OCI-LY3 (cell line): ENCODE measurements at regions not wholly inside any gene's neighbourhood (a gene's known extent, or its start where the extent isn't known, plus 50 kb on each side); places are given as distances from the start of the nearest gene placed in this dataset.

Experiments used
- EZH2phosphoT487 ChIP-seq: fragments of 200-600 bp; shearing (Covaris generic); IDR thresholded peaks from 2 replicates; pipeline ENCODE4 v1.6.1; 2018; ENCODE audit warnings: antibody characterized with exemption, mixed run types, low read depth
- TF ChIP-seq, protein P1 (sequence below): fragments of 200-600, 300-600 bp; sonication (generic); IDR thresholded peaks from 2 replicates; pipeline ENCODE4 v1.5.1; 2014; ENCODE audit warnings: antibody characterized with exemption, low read length, low read depth

DNA sequence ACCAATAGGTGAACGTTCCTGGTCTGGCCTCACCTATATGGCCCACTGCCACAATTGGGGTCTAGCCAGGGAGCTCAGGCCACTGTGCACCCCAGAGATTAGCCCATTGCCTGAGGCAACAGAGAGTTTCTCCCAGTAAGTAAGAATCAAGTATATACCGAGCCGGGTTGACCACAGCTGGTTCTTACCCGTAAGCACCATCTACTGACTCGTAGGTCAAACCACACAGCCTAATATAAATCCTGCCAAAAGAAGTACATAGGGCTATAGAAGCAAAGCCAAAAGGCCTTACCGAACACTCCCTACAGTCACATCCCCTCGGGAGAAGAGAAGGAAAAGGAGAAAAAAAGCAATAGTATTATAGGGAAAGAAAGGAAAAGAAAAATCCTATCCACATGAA lies 463.6 kb upstream of the GJE1 start:
- TF ChIP-seq, protein P1, sequence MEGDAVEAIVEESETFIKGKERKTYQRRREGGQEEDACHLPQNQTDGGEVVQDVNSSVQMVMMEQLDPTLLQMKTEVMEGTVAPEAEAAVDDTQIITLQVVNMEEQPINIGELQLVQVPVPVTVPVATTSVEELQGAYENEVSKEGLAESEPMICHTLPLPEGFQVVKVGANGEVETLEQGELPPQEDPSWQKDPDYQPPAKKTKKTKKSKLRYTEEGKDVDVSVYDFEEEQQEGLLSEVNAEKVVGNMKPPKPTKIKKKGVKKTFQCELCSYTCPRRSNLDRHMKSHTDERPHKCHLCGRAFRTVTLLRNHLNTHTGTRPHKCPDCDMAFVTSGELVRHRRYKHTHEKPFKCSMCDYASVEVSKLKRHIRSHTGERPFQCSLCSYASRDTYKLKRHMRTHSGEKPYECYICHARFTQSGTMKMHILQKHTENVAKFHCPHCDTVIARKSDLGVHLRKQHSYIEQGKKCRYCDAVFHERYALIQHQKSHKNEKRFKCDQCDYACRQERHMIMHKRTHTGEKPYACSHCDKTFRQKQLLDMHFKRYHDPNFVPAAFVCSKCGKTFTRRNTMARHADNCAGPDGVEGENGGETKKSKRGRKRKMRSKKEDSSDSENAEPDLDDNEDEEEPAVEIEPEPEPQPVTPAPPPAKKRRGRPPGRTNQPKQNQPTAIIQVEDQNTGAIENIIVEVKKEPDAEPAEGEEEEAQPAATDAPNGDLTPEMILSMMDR = no peak
- TF ChIP-seq EZH2phosphoT487 = no peak
